A673 (cell line): ENCODE measurements at regions not wholly inside any gene's neighbourhood (a gene's known extent, or its start where the extent isn't known, plus 50 kb on each side); places are given as distances from the start of the nearest gene placed in this dataset.

Experiments
- BruUV-seq: library from RNA; stranded (reverse); fragments of 400-500 nt; replicated peaks from 2 replicates; lab custom pipeline; 2021; lab: Mats Ljungman, UMichigan
- CTCF ChIA-PET: fragments of 300-600 bp; sonication (Branson Sonifier 250); formaldehyde crosslinking; loops from one replicate; lab custom pipeline; 2022; ENCODE audit warnings: antibody characterized with exemption; lab: Charles Lee
- POLR2A ChIA-PET: fragments of 300-600 bp; sonication (Branson Sonifier 250); formaldehyde crosslinking; loops from one replicate; lab custom pipeline; 2022; ENCODE audit warnings: antibody characterized with exemption; ENCODE audit not compliant: low non-redundant PET; lab: Charles Lee
- DNase-seq: peaks from one replicate; pipeline ENCODE4 v3.0.0-alpha.2; 2015; ENCODE audit warnings: low spot score
- H3K27ac ChIP-seq: fragments of 200-600 bp; sonication (generic); 2 replicates; pipeline ENCODE4 v1.5.1; 2016; ENCODE audit warnings: mixed run types, low read depth, mild to moderate bottlenecking, mixed read lengths, antibody characterized with exemption, low read length; ENCODE audit not compliant: poor library complexity, severe bottlenecking
- H3K27me3 ChIP-seq: fragments of 200-600 bp; sonication (generic); replicated peaks from 2 replicates; pipeline ENCODE4 v1.6.1; 2017; ENCODE audit warnings: mixed run types, low read depth, mild to moderate bottlenecking, mixed read lengths, antibody characterized with exemption, low read length; ENCODE audit not compliant: insufficient read depth, poor library complexity
- H3K36me3 ChIP-seq: fragments of 200-600 bp; sonication (generic); 2 replicates; pipeline ENCODE4 v1.6.1; 2016; ENCODE audit warnings: mixed run types, mild to moderate bottlenecking, mixed read lengths, antibody characterized with exemption, low read length; ENCODE audit not compliant: insufficient read depth, poor library complexity, severe bottlenecking
- H3K4me1 ChIP-seq: fragments of 200-600 bp; sonication (generic); 2 replicates; pipeline ENCODE4 v1.6.1; 2017; ENCODE audit warnings: mixed run types, mild to moderate bottlenecking, mixed read lengths, antibody characterized with exemption, low read length; ENCODE audit not compliant: insufficient read depth, poor library complexity, severe bottlenecking
- H3K4me3 ChIP-seq: fragments of 200-600 bp; sonication (generic); 2 replicates; pipeline ENCODE4 v1.5.1; 2016; ENCODE audit warnings: low read depth, mixed run types, mild to moderate bottlenecking, mixed read lengths, low read length; ENCODE audit not compliant: poor library complexity, severe bottlenecking
- H3K9me3 ChIP-seq: fragments of 200-600 bp; sonication (generic); 2 replicates; pipeline ENCODE4 v1.6.1; 2016; ENCODE audit warnings: mixed run types, low read depth, mild to moderate bottlenecking, mixed read lengths, antibody characterized with exemption, low read length; ENCODE audit not compliant: poor library complexity, severe bottlenecking
- EZH2 ChIP-seq: fragments of 200-600 bp; sonication (generic); IDR thresholded peaks from 2 replicates; pipeline ENCODE4 v1.6.1; 2017; ENCODE audit warnings: borderline replicate concordance, low read depth, mild to moderate bottlenecking, mixed read lengths, antibody characterized with exemption, low read length; ENCODE audit not compliant: poor library complexity, severe bottlenecking
- intact Hi-C: fragments of 100-400 bp; cut with micrococcal nuclease; formaldehyde crosslinking; loops from one replicate; pipeline ENCODE4 v1.10.0; 2022; ENCODE audit not compliant: unreplicated experiment
- TF ChIP-seq, protein P1 (sequence below): fragments of 300-800, 200-600 bp; sonication (generic); conservative IDR thresholded peaks from 2 replicates; pipeline ENCODE4 v1.5.1; 2017; ENCODE audit warnings: low read depth, mild to moderate bottlenecking, antibody characterized with exemption, low read length, moderate library complexity, mixed read lengths

DNA sequence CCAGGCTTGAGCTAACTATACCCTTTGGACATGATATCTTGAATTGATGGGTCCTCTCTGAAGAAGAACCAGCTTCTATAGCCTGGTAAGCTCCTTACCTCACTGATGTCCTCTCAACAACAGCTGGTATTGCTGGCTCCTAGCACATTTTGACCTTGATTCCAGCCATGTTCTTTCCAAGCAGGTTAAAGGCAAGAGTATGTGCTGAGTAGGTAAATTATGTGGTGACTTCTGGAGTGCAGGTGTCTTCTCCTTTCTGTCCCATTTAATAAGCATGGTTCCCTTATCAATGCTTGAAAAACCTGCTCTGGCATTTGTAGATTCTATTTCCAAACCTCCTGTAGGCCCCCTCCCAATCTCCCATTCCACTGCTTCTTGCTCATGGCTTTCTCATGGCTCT is 300.1 kb downstream of the UTP18 start:
- CTCF ChIA-PET = no interaction called here

DNA sequence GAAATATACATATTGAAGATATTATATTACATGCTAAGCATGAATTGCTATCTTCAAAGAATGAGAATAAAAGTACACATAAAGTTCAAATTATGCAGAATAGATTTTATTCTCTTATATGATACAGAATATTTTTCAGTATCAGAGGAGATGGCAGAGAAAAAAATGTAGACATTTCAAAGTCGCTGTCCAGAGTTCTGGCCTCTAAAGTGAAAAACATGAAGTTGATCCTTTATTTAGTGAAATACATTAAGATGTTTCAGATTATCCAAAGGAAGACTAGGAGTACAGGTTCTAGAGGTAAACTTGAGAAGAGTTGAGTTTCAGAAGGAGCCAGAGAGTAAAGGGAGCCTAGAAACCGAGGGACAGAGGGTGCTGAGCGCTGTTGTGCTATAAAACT is 303.6 kb downstream of the UTP18 start:
- Histone ChIP-seq H3K27ac (no peak overlapping the region), H3K36me3 (no peaks in the 10 kb centered on the region), H3K4me1 (no peaks in the 10 kb centered on the region), H3K9me3 (no peaks in the 10 kb centered on the region), H3K4me3 (no peak overlapping the region), H3K27me3 (peaks cover 52% of the 10 kb centered on the region)
- TF ChIP-seq, protein P1, sequence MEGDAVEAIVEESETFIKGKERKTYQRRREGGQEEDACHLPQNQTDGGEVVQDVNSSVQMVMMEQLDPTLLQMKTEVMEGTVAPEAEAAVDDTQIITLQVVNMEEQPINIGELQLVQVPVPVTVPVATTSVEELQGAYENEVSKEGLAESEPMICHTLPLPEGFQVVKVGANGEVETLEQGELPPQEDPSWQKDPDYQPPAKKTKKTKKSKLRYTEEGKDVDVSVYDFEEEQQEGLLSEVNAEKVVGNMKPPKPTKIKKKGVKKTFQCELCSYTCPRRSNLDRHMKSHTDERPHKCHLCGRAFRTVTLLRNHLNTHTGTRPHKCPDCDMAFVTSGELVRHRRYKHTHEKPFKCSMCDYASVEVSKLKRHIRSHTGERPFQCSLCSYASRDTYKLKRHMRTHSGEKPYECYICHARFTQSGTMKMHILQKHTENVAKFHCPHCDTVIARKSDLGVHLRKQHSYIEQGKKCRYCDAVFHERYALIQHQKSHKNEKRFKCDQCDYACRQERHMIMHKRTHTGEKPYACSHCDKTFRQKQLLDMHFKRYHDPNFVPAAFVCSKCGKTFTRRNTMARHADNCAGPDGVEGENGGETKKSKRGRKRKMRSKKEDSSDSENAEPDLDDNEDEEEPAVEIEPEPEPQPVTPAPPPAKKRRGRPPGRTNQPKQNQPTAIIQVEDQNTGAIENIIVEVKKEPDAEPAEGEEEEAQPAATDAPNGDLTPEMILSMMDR = no peak
- TF ChIP-seq EZH2 = no peak
- intact Hi-C loops = no loop called here
- BruUV-seq = no TSS peak
- no peak for DNase-seq
- POLR2A ChIA-PET = no interaction called here
- CTCF ChIA-PET = no interaction called here

More for the DNA sequence above, 300.1 kb downstream of the UTP18 start:
- Histone ChIP-seq H3K27ac (no peak overlapping the region), H3K4me3 (no peak overlapping the region), H3K4me1 (no peaks in the 10 kb centered on the region), H3K36me3 (no peaks in the 10 kb centered on the region), H3K9me3 (no peaks in the 10 kb centered on the region), H3K27me3 (peaks cover 54% of the 10 kb centered on the region)
- DNase-seq = no peak
- TF ChIP-seq EZH2 = no peak
- TF ChIP-seq, protein P1 = no peak
- POLR2A ChIA-PET = no interaction called here
- intact Hi-C loops = no loop called here
- no TSS peak for BruUV-seq

DNA sequence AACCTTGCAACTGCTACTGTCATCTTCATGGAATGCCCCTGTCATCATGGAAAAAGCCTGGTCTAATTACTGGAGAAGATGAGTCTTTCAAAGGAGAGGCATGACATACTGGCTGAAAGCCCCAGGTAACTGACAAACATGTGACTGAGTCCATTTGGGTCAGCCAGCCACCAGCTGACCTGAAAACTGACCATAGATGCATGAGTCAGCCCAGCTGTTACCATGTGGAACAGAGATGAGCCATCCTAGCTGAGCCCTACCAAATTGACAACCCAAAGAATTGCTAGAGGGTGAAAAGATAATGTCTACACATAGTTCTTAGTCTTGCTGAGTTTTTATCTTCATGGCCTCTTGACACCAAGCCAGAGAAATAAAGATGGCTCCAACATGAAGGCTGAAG is 311.8 kb downstream of the UTP18 start:
- Histone ChIP-seq H3K27me3 (peaks cover 13% of the 10 kb centered on the region), H3K27ac (no peak overlapping the region), H3K36me3 (no peaks in the 10 kb centered on the region), H3K9me3 (no peaks in the 10 kb centered on the region), H3K4me3 (no peak overlapping the region), H3K4me1 (no peaks in the 10 kb centered on the region)
- ChIA-PET POLR2A (no interaction called here), CTCF (no interaction called here)
- no TSS peak for BruUV-seq
- intact Hi-C loops = no loop called here
- no peak for DNase-seq
- TF ChIP-seq EZH2 = no peak
- TF ChIP-seq, protein P1 = no peak
